Prostate gland (tissue), 2 donors: ENCODE measurements at regions not wholly inside any gene's neighbourhood (a gene's known extent, or its start where the extent isn't known, plus 50 kb on each side); places are given as distances from the start of the nearest gene placed in this dataset.

Experiments used
- CTCF ChIP-seq, 4 experiments: fragments of 200-600 bp in 2 of 4; fragments of 450-650 bp in 2 of 4; sonication (generic) in 2 of 4; IDR thresholded peaks; 1 replicate in 3 of 4; 2 replicates in 1 of 4; pipeline ENCODE4 v1.5.1; 2016 to 2019; ENCODE audit warnings: antibody characterized with exemption in 4 of 4, mild to moderate bottlenecking in 2 of 4, moderate library complexity in 2 of 4
- POLR2A ChIP-seq: fragments of 450-650 bp; IDR thresholded peaks from one replicate; pipeline ENCODE4 v1.6.1; 2016; ENCODE audit warnings: antibody characterized with exemption, mild to moderate bottlenecking

- TF ChIP-seq CTCF (IDR thresholded peaks at IDR 0.05) (peak; percentile 78 to 85 (median 82)), POLR2A (no peak)
Measured at GRCh38 chr20:20824924-20825584, 112.6 kb upstream of the RALGAPA2 start.
